GM12874 (cell line): ENCODE measurements at regions not wholly inside any gene's neighbourhood (a gene's known extent, or its start where the extent isn't known, plus 50 kb on each side); places are given as distances from the start of the nearest gene placed in this dataset.

Experiments used
- TF ChIP-seq, protein P1 (sequence below): IDR thresholded peaks from 2 replicates; pipeline ENCODE4 v1.5.1; 2011; ENCODE audit warnings: low read depth, mild to moderate bottlenecking, control low read depth, low read length, moderate library complexity; ENCODE audit not compliant: insufficient read depth

DNA sequence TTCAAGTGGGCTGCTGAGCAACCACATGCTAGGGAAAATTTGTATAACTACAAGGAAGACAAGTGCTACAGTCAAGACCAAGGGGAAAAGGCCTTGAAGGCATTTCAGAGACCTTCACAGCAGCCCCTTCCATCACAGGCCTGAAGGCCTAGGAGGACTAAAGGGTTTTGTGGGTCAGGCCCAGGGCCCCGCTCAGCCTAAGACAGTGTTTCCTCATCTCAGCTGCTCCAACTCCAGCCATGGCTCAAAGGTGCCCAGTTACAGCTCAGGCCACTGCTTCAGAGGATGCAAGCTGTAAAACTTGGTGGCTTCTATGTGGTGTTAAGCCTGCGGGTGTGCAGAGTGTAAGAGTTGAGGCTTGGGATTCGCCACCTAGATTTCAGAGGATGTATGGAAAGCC lies 260.5 kb downstream of the NXPE2 start:
- TF ChIP-seq, protein P1, sequence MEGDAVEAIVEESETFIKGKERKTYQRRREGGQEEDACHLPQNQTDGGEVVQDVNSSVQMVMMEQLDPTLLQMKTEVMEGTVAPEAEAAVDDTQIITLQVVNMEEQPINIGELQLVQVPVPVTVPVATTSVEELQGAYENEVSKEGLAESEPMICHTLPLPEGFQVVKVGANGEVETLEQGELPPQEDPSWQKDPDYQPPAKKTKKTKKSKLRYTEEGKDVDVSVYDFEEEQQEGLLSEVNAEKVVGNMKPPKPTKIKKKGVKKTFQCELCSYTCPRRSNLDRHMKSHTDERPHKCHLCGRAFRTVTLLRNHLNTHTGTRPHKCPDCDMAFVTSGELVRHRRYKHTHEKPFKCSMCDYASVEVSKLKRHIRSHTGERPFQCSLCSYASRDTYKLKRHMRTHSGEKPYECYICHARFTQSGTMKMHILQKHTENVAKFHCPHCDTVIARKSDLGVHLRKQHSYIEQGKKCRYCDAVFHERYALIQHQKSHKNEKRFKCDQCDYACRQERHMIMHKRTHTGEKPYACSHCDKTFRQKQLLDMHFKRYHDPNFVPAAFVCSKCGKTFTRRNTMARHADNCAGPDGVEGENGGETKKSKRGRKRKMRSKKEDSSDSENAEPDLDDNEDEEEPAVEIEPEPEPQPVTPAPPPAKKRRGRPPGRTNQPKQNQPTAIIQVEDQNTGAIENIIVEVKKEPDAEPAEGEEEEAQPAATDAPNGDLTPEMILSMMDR, result no peak

DNA sequence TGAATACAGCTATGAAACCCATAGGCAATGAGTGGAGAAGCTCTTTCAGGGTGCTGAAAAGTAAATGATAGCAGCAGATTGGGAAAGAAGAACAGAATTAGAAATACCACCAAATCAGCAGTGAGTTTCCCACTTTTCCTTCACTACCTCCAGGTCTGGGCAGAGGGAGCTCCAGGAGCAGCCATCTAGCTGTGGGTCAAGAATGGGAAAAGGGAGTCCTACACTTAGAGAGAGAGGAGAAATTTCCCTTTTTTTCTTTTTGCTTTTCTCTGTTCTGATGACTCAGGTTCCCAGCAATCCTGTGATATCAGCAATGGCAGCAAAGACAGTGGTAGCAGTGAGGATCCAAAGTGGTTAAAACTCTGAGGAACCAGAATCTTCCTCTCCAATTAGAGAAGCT lies 263.9 kb downstream of the NXPE2 start:
- TF ChIP-seq, protein P1, result no peak

DNA sequence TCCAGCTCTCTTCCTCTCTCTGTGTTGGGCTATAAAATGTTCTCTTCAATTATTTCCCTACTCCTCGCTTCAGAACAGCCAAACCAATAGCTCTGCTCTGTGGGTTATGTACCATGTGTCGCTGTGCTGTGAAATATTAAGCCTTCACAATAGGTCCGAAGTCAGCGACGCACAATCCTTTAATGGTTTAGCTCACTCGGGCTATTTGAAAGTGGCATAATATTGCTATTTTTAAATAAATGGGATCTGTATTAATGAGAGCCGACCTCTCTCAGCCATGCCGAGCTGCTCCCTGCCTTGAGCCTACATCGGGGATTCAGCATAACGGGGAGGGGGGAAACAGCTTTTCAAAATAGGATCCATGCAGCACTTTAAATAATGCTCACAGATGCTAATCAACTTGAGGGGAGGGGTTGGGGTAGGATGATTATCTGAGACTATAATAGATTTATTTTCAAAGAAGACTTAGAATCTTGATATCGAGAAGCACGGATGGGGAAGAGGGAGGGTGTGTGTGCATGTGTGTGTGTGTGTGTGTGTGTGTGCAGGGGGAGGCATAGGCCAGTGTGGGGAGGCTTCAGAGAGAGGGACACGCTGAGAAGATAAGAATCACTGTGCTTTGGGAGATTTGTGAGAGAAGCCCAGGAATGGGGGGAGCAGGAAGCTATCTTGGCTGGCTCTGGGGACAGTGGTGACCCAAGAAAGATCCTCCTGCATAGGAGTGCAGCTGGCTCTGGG lies 271.5 kb downstream of the NXPE2 start:
- TF ChIP-seq, protein P1, result no peak

DNA sequence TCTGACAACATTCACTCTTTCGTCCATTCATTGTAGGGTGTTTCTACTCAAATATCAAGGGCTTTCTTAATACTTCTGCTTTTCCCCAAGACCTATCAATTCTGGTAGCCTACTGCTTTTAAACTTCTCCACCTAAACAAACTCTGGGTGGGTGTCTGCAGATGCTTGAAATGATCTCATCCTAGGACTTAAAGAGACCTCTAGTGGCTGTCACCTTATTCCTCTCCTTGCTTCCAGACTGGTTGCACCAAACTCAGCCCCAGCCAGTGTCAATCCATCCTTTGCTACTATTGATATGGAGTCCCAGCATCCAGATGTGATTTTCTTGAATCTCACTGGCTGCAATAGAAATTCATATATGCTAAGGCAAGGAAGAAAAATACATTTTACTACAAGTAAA lies 274.7 kb downstream of the NXPE2 start:
- TF ChIP-seq, protein P1, result no peak

DNA sequence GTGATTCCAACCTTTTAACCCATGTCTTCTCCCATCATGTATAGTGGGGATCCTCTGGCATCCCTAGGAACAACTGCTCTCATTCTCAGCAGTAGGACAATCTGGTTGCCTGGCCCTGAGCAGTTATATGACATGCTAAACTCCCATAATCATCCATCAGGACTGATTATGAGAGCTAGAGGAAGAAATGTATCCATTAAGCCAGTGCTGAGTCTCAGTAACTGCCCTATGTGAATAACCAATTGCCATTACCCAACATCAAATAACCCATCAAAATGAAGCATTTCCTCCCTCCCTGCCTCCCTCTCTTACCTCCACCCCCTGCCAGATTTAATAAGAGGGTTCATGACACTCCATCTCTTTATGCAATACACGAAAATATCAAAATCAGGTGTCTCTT lies 277.6 kb downstream of the NXPE2 start:
- TF ChIP-seq, protein P1, result no peak

DNA sequence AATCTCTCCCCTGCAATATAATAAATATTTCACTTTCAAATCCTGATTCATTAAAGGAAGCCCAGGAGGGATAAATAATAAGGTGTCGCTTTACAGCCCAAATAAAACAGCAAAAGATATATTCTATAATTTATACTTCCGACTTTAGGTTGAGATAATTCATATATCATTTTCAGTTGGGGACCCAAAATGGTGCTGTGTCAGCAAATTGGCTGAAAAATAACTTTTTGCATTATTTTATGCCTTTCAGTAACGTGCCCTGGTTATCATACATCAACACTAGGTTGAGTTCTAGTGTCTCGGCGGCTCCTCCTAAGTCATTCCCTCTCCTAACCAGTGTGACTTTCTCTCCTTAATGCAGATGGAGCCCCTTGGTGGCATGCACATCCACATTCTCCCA lies 278.2 kb downstream of the NXPE2 start:
- TF ChIP-seq, protein P1, result no peak

DNA sequence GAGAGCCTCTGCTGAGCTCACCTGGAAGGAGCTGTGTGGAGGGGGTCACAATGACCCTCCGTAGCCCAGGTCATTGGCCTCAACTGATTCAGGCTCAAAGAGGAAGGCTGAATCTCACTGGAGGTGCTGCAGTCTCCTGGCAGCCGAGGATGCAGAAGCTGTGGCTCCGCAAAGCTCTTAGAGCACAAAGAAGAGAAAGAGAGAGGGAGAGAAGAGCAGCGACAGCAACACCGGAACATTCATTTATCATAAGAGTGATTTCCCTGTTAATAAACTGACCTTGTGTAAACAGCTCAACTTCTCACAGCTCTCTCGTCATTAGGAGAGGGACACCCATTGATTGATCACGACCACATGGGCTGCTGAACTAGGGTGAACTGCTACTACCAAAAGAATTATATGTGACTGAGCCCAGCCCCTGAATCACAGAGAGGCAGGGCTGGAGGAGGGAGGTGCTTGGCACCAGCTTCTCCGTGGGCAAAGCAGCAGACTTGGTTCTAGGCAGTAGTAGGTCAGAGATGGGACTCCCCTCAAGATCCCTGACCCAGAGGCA lies 281.7 kb downstream of the NXPE2 start:
- TF ChIP-seq, protein P1, result no peak
